ENCODE measurements at regions not wholly inside any gene's neighbourhood (a gene's known extent, or its start where the extent isn't known, plus 50 kb on each side); places are given as distances from the start of the nearest gene placed in this dataset.

GRCh38 chr14:58882577-58883018 lies 244.8 kb downstream of the DACT1 start:
- BruUV-seq (replicated peaks) = no TSS peak
- Histone ChIP-seq H3K9me3 (ENCODE audit: low read length) (no peaks in the 10 kb centered on the region), H3K4me3 (replicated peaks in 1 of 3; ENCODE audit: insufficient read depth in 1 of 3, low read depth in 2 of 3, low read length in 3 of 3) (no peak overlapping the region), H4K20me1 (ENCODE audit: insufficient read depth, low read length) (no peaks in the 10 kb centered on the region), H3K36me3 (replicated peaks in 1 of 2; ENCODE audit: control insufficient read depth in 1 of 2, insufficient read depth in 2 of 2, low read length in 2 of 2) (no peaks in the 10 kb centered on the region), H3K4me2 (ENCODE audit: low read depth, low read length) (no peak overlapping the region), H3K27ac (ENCODE audit: extremely low read length, insufficient read depth, low read length) (no peak overlapping the region), H3K9ac (ENCODE audit: insufficient read depth, low read depth, low read length) (no peak overlapping the region), H3K4me1 (ENCODE audit: insufficient read depth, low read length) (no peaks in the 10 kb centered on the region), H2AFZ (ENCODE audit: low read length) (no peak overlapping the region), H3K27me3 (ENCODE audit: control insufficient read depth in 1 of 2, insufficient read depth in 2 of 2, low read length in 2 of 2) (no peaks in the 10 kb centered on the region), H3K79me2 (ENCODE audit: insufficient read depth, low read length) (no peaks in the 10 kb centered on the region)
- intact Hi-C loops (cut with micrococcal nuclease; ENCODE audit: unreplicated experiment) (no loop called here), in situ Hi-C loops (cut with HindIII; ENCODE audit: extremely low pct_ligation_motif_present, low pct_unique_long_range_greater_than_20kb) (no loop called here)
- ChIA-PET CTCF (ENCODE audit: low intra/inter-chr PET ratio, low total read pairs) (no interaction called here), POLR2A (no interaction called here)
- no peak for TF ChIP-seq KLF16 (CRISPR knock-in tag; IDR thresholded peaks at IDR 0.05)
- TF ChIP-seq ZBTB4 (CRISPR knock-in tag; IDR thresholded peaks at IDR 0.05; ENCODE audit: borderline replicate concordance) = no peak
- no peak for TF ChIP-seq ZFP36 (IDR thresholded peaks at IDR 0.05; ENCODE audit: borderline replicate concordance, low read depth, low read length, partially characterized antibody)
- ATAC-seq (no peak), DNase-seq (ENCODE audit: low spot score) (no peak), FAIRE-seq (no peak)
- 18% methylated on average over 4 of the region's 4 CpGs for WGBS (ENCODE audit: low lambda C conversion rate)

GRCh38 chr14:58884442-58884841 lies 246.7 kb downstream of the DACT1 start:
- ATAC-seq (no peak), FAIRE-seq (no peak), DNase-seq (ENCODE audit: low spot score) (peak; percentile 3)
- no TSS peak for BruUV-seq (replicated peaks)
- H3K79me2 ChIP-seq (ENCODE audit: insufficient read depth, low read length) = no peaks in the 10 kb centered on the region
- no peak overlapping the region for H3K9ac ChIP-seq (ENCODE audit: insufficient read depth, low read depth, low read length)
- POLR2A ChIA-PET = no interaction called here
- H3K4me3 ChIP-seq (replicated peaks in 1 of 3; ENCODE audit: insufficient read depth in 1 of 3, low read depth in 2 of 3, low read length in 3 of 3) = no peak overlapping the region
- no peak overlapping the region for H3K4me2 ChIP-seq (ENCODE audit: low read depth, low read length)
- intact Hi-C loops (cut with micrococcal nuclease; ENCODE audit: unreplicated experiment) (no loop called here), in situ Hi-C loops (cut with HindIII; ENCODE audit: extremely low pct_ligation_motif_present, low pct_unique_long_range_greater_than_20kb) (no loop called here)
- TF ChIP-seq ARNT2 (CRISPR knock-in tag; IDR thresholded peaks at IDR 0.05; ENCODE audit: low read depth) = no peak
- TF ChIP-seq CTCF (CRISPR knock-in tag; IDR thresholded peaks at IDR 0.05) = 0 out of 2 replicates have a peak, but pooled peaks have one; percentile 8
- TF ChIP-seq STAG1 (CRISPR knock-in tag; IDR thresholded peaks at IDR 0.05) = peak; percentile 37
- H4K20me1 ChIP-seq (ENCODE audit: insufficient read depth, low read length) = no peaks in the 10 kb centered on the region
- H3K27ac ChIP-seq (ENCODE audit: extremely low read length, insufficient read depth, low read length) = no peak overlapping the region
- CTCF ChIA-PET (ENCODE audit: low intra/inter-chr PET ratio, low total read pairs) = no interaction called here
- no peaks in the 10 kb centered on the region for H3K4me1 ChIP-seq (ENCODE audit: insufficient read depth, low read length)
- H3K9me3 ChIP-seq (ENCODE audit: low read length) = no peaks in the 10 kb centered on the region
- H3K27me3 ChIP-seq (ENCODE audit: control insufficient read depth in 1 of 2, insufficient read depth in 2 of 2, low read length in 2 of 2) = no peaks in the 10 kb centered on the region
- no peak overlapping the region for H2AFZ ChIP-seq (ENCODE audit: low read length)
- H3K36me3 ChIP-seq (replicated peaks in 1 of 2; ENCODE audit: control insufficient read depth in 1 of 2, insufficient read depth in 2 of 2, low read length in 2 of 2) = no peaks in the 10 kb centered on the region
- 26% methylated on average over 2 of the region's 2 CpGs for WGBS (ENCODE audit: low lambda C conversion rate)

Data from HepG2 (cell line).